K562 (cell line): ENCODE measurements at regions not wholly inside any gene's neighbourhood (a gene's known extent, or its start where the extent isn't known, plus 50 kb on each side); places are given as distances from the start of the nearest gene placed in this dataset.

ENCODE experiments used
- ARHGAP35 ChIP-seq: fragments of 450-650 bp; IDR thresholded peaks from 2 replicates; pipeline ENCODE4 v1.6.1; 2018; ENCODE audit not compliant: partially characterized antibody
- ELF4 ChIP-seq: fragments of 450-650 bp; formaldehyde crosslinking; IDR thresholded peaks from 2 replicates; pipeline ENCODE4 v1.4.0; 2022; ENCODE audit warnings: missing genetic modification characterization
- GABPB1 ChIP-seq: sonication (generic); formaldehyde crosslinking; IDR thresholded peaks from 2 replicates; pipeline ENCODE4 v1.8.0; 2022; ENCODE audit warnings: mild to moderate bottlenecking, missing genetic modification reagents
- NR2F6 ChIP-seq: fragments of 450-650 bp; formaldehyde crosslinking; IDR thresholded peaks from 2 replicates; pipeline ENCODE4 v1.4.0; 2020; ENCODE audit warnings: mild to moderate bottlenecking

- no peak for TF ChIP-seq ELF4
- TF ChIP-seq GABPB1 (CRISPR knock-in tag): no peak
- TF ChIP-seq ARHGAP35: no peak
- TF ChIP-seq NR2F6 (CRISPR knock-in tag): no peak
These were observed 95.1 kb upstream of the OLIG2 start for GRCh38 chr21:32930673-32931072.
